ENCODE measurements at regions not wholly inside any gene's neighbourhood (a gene's known extent, or its start where the extent isn't known, plus 50 kb on each side); places are given as distances from the start of the nearest gene placed in this dataset.

DNA sequence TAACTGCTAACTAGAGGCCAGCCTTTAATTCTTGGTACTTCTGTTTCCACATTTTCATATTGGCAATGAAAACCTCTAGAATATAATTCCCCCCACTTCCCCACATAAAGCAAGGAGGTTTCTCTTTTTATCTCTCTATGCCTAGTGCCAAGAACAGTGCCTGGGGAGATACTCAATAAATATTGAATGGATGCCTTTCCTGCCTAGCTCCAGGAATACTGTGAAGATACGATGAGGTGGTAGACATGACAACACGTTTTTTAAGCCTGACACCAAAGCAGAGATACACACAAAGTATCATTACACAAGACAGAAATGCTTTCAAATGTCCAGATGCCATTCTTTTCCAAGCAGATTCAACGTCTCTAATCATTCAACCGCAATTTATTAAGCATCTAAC is 535.5 kb downstream of the XIRP2 start:
- Histone ChIP-seq H3K27me3 (no peaks in the 10 kb centered on the region), H3K4me1 (no peaks in the 10 kb centered on the region), H3K27ac (no peak overlapping the region), H3K4me3 (no peak overlapping the region), H3K36me3 (no peaks in the 10 kb centered on the region), H3K9me3 (no peaks in the 10 kb centered on the region)
- TF ChIP-seq CTCF (IDR thresholded peaks at IDR 0.05) = no peak
- TF ChIP-seq POLR2A (IDR thresholded peaks at IDR 0.05) = no peak
- WGBS, 2 donors = 55 to 57% methylated on average over 4 of the region's 4 CpGs
- intact Hi-C loops (cut with DNase I) = no loop called here
- DNase-seq = no peak

- TF ChIP-seq POLR2A (IDR thresholded peaks at IDR 0.05) (no peak), CTCF (IDR thresholded peaks at IDR 0.05) (no peak)
- intact Hi-C loops (cut with DNase I) = no loop called here
- no peaks in the 10 kb centered on the region for H3K4me1 ChIP-seq
- DNase-seq = no peak
- 25 to 30% methylated on average over 2 of the region's 2 CpGs for WGBS, 2 donors
- no peaks in the 10 kb centered on the region for H3K9me3 ChIP-seq
- H3K4me3 ChIP-seq = no peak overlapping the region
- no peaks in the 10 kb centered on the region for H3K27me3 ChIP-seq
- H3K27ac ChIP-seq = no peak overlapping the region
- no peaks in the 10 kb centered on the region for H3K36me3 ChIP-seq
These were observed 531.9 kb downstream of the XIRP2 start for GRCh38 chr2:167420211-167420610.

GRCh38 chr2:167415068-167415467 is 526.8 kb downstream of the XIRP2 start:
- intact Hi-C loops (cut with DNase I) = no loop called here
- no peaks in the 10 kb centered on the region for H3K4me1 ChIP-seq
- no peak for DNase-seq
- TF ChIP-seq CTCF (IDR thresholded peaks at IDR 0.05) = no peak
- TF ChIP-seq POLR2A (IDR thresholded peaks at IDR 0.05) = no peak
- H3K27ac ChIP-seq = no peak overlapping the region
- no peaks in the 10 kb centered on the region for H3K9me3 ChIP-seq
- H3K36me3 ChIP-seq = no peaks in the 10 kb centered on the region
- H3K27me3 ChIP-seq = no peaks in the 10 kb centered on the region
- H3K4me3 ChIP-seq = no peak overlapping the region

GRCh38 chr2:167411367-167411766 is 523.1 kb downstream of the XIRP2 start:
- H3K9me3 ChIP-seq = no peaks in the 10 kb centered on the region
- TF ChIP-seq CTCF (IDR thresholded peaks at IDR 0.05) (no peak), POLR2A (IDR thresholded peaks at IDR 0.05) (no peak)
- H3K36me3 ChIP-seq = no peaks in the 10 kb centered on the region
- intact Hi-C loops (cut with DNase I) = no loop called here
- no peak overlapping the region for H3K27ac ChIP-seq
- H3K27me3 ChIP-seq = no peaks in the 10 kb centered on the region
- no peak for DNase-seq
- H3K4me3 ChIP-seq = no peak overlapping the region
- no peaks in the 10 kb centered on the region for H3K4me1 ChIP-seq

DNA sequence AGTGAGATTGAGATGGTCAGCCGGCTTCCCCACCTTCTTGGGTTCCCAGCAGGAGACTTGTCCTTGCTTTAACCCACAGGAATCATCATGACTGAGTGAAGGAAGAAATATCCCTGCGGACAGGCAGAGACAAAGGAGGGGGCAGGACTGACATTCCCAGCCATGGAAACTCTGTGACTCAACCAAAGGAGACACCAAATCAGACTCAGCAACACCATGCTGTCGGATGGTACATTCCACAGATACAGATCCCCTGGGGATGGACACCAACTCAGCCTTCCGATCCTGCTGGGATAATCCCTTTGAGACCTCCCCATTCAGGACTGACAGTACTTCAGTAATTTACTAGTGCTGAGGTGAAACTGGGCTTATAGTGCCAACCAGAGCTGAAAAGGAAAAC is 518.3 kb downstream of the XIRP2 start:
- TF ChIP-seq CTCF (IDR thresholded peaks at IDR 0.05) (no peak), POLR2A (IDR thresholded peaks at IDR 0.05) (no peak)
- no peak for DNase-seq
- Histone ChIP-seq H3K4me1 (no peaks in the 10 kb centered on the region), H3K4me3 (no peak overlapping the region), H3K27ac (no peak overlapping the region), H3K9me3 (no peaks in the 10 kb centered on the region), H3K36me3 (no peaks in the 10 kb centered on the region), H3K27me3 (no peaks in the 10 kb centered on the region)
- 44 to 59% methylated on average over 3 to 4 of the region's 4 CpGs for WGBS, 2 donors
- intact Hi-C loops (cut with DNase I) = no loop called here
